Panc1 (cell line): ENCODE measurements at regions not wholly inside any gene's neighbourhood (a gene's known extent, or its start where the extent isn't known, plus 50 kb on each side); places are given as distances from the start of the nearest gene placed in this dataset.

Source experiments
- ATAC-seq: fragments of 200-7000 bp; cut with Tn5 transposase; 2 replicates; pipeline ENCODE4 v1.9.1; 2020; ENCODE audit warnings: mild to moderate bottlenecking, moderate library complexity
- BruUV-seq: library from RNA; stranded (reverse); fragments of 400-500 nt; replicated peaks from 2 replicates; lab custom pipeline; 2021; lab: Mats Ljungman, UMichigan
- CTCF ChIA-PET: fragments of 300-600 bp; sonication (Branson Sonifier 250); formaldehyde crosslinking; loops from one replicate; lab custom pipeline; 2022; ENCODE audit warnings: antibody characterized with exemption; lab: Charles Lee
- POLR2A ChIA-PET: fragments of 300-600 bp; sonication (Branson Sonifier 250); formaldehyde crosslinking; loops from one replicate; lab custom pipeline; 2022; ENCODE audit warnings: antibody characterized with exemption; lab: Charles Lee
- DNase-seq: peaks from one replicate; pipeline ENCODE4 v3.0.0-alpha.2; 2010; ENCODE audit warnings: low read depth, low spot score
- H3K27ac ChIP-seq: 2 replicates; pipeline ENCODE4 v1.5.1; 2011; ENCODE audit warnings: mild to moderate bottlenecking, low read length, inconsistent platforms
- H3K27me3 ChIP-seq: fragments of 200-500 bp; sonication (Bioruptor generic); 2 replicates; pipeline ENCODE4 v1.6.0; 2014; ENCODE audit warnings: low read length, inconsistent platforms; ENCODE audit not compliant: control insufficient read depth, insufficient read depth
- H3K36me3 ChIP-seq: fragments of 200-500 bp; sonication (Bioruptor generic); 2 replicates; pipeline ENCODE4 v1.5.1; 2014; ENCODE audit warnings: inconsistent platforms, mild to moderate bottlenecking, low read length, moderate library complexity; ENCODE audit not compliant: control insufficient read depth, insufficient read depth
- H3K4me1 ChIP-seq: 2 replicates; pipeline ENCODE4 v1.5.1; 2011; ENCODE audit warnings: inconsistent platforms, mild to moderate bottlenecking, low read length, moderate library complexity; ENCODE audit not compliant: control insufficient read depth, insufficient read depth
- H3K4me3 ChIP-seq, 2 experiments: 2 replicates each; pipeline ENCODE4 v1.5.1; 2011 to 2012; ENCODE audit warnings: low read depth in 2 of 2, low read length in 2 of 2, mild to moderate bottlenecking in 2 of 2, inconsistent platforms in 1 of 2, moderate library complexity in 1 of 2
- H3K9me3 ChIP-seq: fragments of 200-500 bp; sonication (Bioruptor generic); 2 replicates; pipeline ENCODE4 v1.5.1; 2014; ENCODE audit warnings: low read depth, mild to moderate bottlenecking, inconsistent platforms, low read length, moderate library complexity; ENCODE audit not compliant: control insufficient read depth, insufficient read depth
- POLR2AphosphoS5 ChIP-seq: IDR thresholded peaks from 2 replicates; pipeline ENCODE4 v1.6.1; 2012; ENCODE audit warnings: mild to moderate bottlenecking, low read depth, low read length, moderate library complexity
- SIN3A ChIP-seq: IDR thresholded peaks from 2 replicates; pipeline ENCODE4 v1.6.1; 2012; ENCODE audit warnings: low read depth, mild to moderate bottlenecking, low read length, moderate library complexity, borderline replicate concordance; ENCODE audit not compliant: insufficient read depth
- TCF7L2 ChIP-seq: IDR thresholded peaks from 2 replicates; pipeline ENCODE4 v1.6.1; 2011; ENCODE audit warnings: mild to moderate bottlenecking, low read depth, low read length, inconsistent platforms
- in situ Hi-C: cut with HindIII; loops from 2 replicates; pipeline ENCODE4 v1.10.0; 2016; ENCODE audit warnings: low sequenced_read_pairs, low pct_unique_long_range_greater_than_20kb
- intact Hi-C: fragments of 100-400 bp; cut with micrococcal nuclease; formaldehyde crosslinking; loops from one replicate; pipeline ENCODE4 v1.10.0; 2022; ENCODE audit not compliant: unreplicated experiment
- TF ChIP-seq, protein P1 (sequence below): fragments of 450-650 bp; IDR thresholded peaks from 2 replicates; pipeline ENCODE4 v1.5.1; 2017; ENCODE audit warnings: mild to moderate bottlenecking
- TF ChIP-seq, protein P2 (sequence below), 2 experiments: IDR thresholded peaks; 2 replicates each; pipeline ENCODE4 v1.6.1; 2011 to 2012; ENCODE audit warnings: low read depth in 2 of 2, control low read depth in 1 of 2, low read length in 1 of 2, mild to moderate bottlenecking in 1 of 2, moderate library complexity in 1 of 2; ENCODE audit not compliant: insufficient read depth in 1 of 2

DNA sequence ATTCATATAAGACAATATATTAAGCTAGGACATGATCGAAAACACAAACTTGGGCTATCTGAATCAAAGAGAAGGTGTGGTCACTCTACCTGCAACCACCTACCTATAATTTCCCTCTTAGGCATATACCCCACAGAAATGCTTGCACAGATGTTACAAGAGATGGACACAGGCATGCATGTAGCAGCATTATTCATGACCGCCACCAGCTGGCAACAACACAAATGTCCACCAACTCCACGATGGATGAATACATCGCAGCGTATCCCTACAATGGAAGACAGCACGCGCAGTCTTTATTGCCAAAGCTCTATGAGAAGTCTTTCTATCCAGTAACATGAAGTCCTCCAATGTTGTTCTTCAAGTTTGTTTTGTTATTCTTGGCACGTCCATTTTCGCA, 90.8 kb downstream of the ARL4C start:
- CTCF ChIA-PET = interaction anchor here (1.6 kb wide), 1 partner anchor 9 kb away, joined by 3 read pairs; no protein-coding TSS in a partner anchor
- POLR2A ChIA-PET = no interaction called here

DNA sequence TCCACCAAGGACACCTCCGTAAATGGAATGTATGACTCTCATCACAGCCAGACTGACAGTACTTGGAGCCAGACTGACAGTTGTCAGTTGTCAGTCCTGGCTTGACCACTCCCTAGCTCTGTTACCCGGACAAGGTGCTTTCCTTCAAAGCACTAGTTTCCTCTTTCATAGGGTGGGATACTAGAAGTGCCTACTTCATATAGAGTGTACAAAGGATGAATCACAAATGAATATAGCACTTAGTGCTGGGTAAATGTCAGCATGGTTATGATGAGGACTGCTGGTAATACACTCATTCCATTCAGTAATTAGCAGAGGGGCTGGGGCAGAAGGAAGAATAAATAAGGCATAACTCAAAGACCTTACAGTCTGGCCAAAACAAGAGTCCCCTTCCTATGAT, 91.4 kb downstream of the ARL4C start:
- no peaks in the 10 kb centered on the region for H3K9me3 ChIP-seq
- DNase-seq (no peak), ATAC-seq (no peak)
- in situ Hi-C loops (no loop called here), intact Hi-C loops (no loop called here)
- ChIA-PET CTCF (interaction anchor here (0.6 to 1.6 kb wide), 3 partner anchors 9 to 25 kb away, joined by 3 to 4 read pairs (median 3); no protein-coding TSS in a partner anchor), POLR2A (interaction anchor here (0.5 kb wide), 1 partner anchor 8 kb away, joined by 3 read pairs; no protein-coding TSS in a partner anchor)
- H3K27ac ChIP-seq = peak overlapping the region; percentile 76
- H3K36me3 ChIP-seq = no peaks in the 10 kb centered on the region
- no peaks in the 10 kb centered on the region for H3K27me3 ChIP-seq
- no TSS peak for BruUV-seq
- TF ChIP-seq TCF7L2 = no peak
- no peak for TF ChIP-seq SIN3A
- TF ChIP-seq, protein P1, sequence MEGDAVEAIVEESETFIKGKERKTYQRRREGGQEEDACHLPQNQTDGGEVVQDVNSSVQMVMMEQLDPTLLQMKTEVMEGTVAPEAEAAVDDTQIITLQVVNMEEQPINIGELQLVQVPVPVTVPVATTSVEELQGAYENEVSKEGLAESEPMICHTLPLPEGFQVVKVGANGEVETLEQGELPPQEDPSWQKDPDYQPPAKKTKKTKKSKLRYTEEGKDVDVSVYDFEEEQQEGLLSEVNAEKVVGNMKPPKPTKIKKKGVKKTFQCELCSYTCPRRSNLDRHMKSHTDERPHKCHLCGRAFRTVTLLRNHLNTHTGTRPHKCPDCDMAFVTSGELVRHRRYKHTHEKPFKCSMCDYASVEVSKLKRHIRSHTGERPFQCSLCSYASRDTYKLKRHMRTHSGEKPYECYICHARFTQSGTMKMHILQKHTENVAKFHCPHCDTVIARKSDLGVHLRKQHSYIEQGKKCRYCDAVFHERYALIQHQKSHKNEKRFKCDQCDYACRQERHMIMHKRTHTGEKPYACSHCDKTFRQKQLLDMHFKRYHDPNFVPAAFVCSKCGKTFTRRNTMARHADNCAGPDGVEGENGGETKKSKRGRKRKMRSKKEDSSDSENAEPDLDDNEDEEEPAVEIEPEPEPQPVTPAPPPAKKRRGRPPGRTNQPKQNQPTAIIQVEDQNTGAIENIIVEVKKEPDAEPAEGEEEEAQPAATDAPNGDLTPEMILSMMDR = no peak
- TF ChIP-seq POLR2AphosphoS5 = no peak
- TF ChIP-seq, protein P2, sequence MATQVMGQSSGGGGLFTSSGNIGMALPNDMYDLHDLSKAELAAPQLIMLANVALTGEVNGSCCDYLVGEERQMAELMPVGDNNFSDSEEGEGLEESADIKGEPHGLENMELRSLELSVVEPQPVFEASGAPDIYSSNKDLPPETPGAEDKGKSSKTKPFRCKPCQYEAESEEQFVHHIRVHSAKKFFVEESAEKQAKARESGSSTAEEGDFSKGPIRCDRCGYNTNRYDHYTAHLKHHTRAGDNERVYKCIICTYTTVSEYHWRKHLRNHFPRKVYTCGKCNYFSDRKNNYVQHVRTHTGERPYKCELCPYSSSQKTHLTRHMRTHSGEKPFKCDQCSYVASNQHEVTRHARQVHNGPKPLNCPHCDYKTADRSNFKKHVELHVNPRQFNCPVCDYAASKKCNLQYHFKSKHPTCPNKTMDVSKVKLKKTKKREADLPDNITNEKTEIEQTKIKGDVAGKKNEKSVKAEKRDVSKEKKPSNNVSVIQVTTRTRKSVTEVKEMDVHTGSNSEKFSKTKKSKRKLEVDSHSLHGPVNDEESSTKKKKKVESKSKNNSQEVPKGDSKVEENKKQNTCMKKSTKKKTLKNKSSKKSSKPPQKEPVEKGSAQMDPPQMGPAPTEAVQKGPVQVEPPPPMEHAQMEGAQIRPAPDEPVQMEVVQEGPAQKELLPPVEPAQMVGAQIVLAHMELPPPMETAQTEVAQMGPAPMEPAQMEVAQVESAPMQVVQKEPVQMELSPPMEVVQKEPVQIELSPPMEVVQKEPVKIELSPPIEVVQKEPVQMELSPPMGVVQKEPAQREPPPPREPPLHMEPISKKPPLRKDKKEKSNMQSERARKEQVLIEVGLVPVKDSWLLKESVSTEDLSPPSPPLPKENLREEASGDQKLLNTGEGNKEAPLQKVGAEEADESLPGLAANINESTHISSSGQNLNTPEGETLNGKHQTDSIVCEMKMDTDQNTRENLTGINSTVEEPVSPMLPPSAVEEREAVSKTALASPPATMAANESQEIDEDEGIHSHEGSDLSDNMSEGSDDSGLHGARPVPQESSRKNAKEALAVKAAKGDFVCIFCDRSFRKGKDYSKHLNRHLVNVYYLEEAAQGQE (IDR thresholded peaks at IDR 0.05; ENCODE audit: insufficient read depth in 1 of 2, low read depth in 2 of 2, low read length in 1 of 2) = no peak
- peaks cover 13% of the 10 kb centered on the region for H3K4me1 ChIP-seq
- H3K4me3 ChIP-seq = no peak overlapping the region

More for the DNA sequence above, 90.8 kb downstream of the ARL4C start:
- peaks cover 13% of the 10 kb centered on the region for H3K4me1 ChIP-seq
- ATAC-seq = peak; percentile 62; the same call in 1 of the 2 replicates
- no peaks in the 10 kb centered on the region for H3K9me3 ChIP-seq
- BruUV-seq = no TSS peak
- no peaks in the 10 kb centered on the region for H3K36me3 ChIP-seq
- intact Hi-C loops (no loop called here), in situ Hi-C loops (no loop called here)
- H3K27me3 ChIP-seq = no peaks in the 10 kb centered on the region
- TF ChIP-seq TCF7L2 = no peak
- TF ChIP-seq, protein P1 = no peak
- no peak for TF ChIP-seq SIN3A
- TF ChIP-seq, protein P2 (IDR thresholded peaks at IDR 0.05; ENCODE audit: insufficient read depth in 1 of 2, low read depth in 2 of 2, low read length in 1 of 2) = no peak
- no peak for TF ChIP-seq POLR2AphosphoS5
- no peak for DNase-seq
- H3K4me3 ChIP-seq = no peak overlapping the region
- peak overlapping the region; percentile 76 for H3K27ac ChIP-seq
